ENCODE measurements at regions not wholly inside any gene's neighbourhood (a gene's known extent, or its start where the extent isn't known, plus 50 kb on each side); places are given as distances from the start of the nearest gene placed in this dataset.

GRCh38 chr1:102186536-102186935 is 189.8 kb upstream of the OLFM3 start:
- no peaks in the 10 kb centered on the region for H3K9me3 ChIP-seq (ENCODE audit: insufficient read depth in 2 of 2, low read depth in 1 of 2, low read length in 1 of 2)
- no peak overlapping the region for H2BK20ac ChIP-seq (ENCODE audit: low read length)
- no peaks in the 10 kb centered on the region for H4K20me1 ChIP-seq (replicated peaks in 1 of 2; ENCODE audit: control insufficient read depth in 1 of 2, insufficient read depth in 2 of 2, low read length in 2 of 2)
- no peak for FAIRE-seq
- WGBS, 2 experiments (ENCODE audit: extremely low coverage in 1 of 2, insufficient coverage in 1 of 2, insufficient read length in 1 of 2, insufficient replicate concordance in 2 of 2, low coverage in 1 of 2, low lambda C conversion rate in 2 of 2, missing lambda C conversion rate in 1 of 2), result 91% methylated on average over 2 of the region's 2 CpGs; no CpG with 5 or more reads in 1 of the 2 experiments
- no peaks in the 10 kb centered on the region for H3K79me2 ChIP-seq (ENCODE audit: control insufficient read depth in 1 of 2, insufficient read depth in 2 of 2, low read length in 2 of 2)
- no peak overlapping the region for H2AK5ac ChIP-seq (ENCODE audit: low read depth, low read length)
- no peak overlapping the region for H3K4me3 ChIP-seq (ENCODE audit: extremely low read depth in 1 of 4, insufficient read depth in 2 of 4, low read depth in 3 of 4, low read length in 4 of 4)
- CTCF ChIA-PET (ENCODE audit: partially characterized antibody), result interaction anchor here (1.3 kb wide), 1 partner anchor 12 kb away, joined by 8 read pairs; no protein-coding TSS in a partner anchor
- H3K23me2 ChIP-seq (ENCODE audit: low read depth, low read length), result no peaks in the 10 kb centered on the region
- no peak overlapping the region for H4K91ac ChIP-seq (replicated peaks; ENCODE audit: insufficient read length, low read length)
- no peak for DNase-seq (ENCODE audit: low read depth in 1 of 2, low spot score in 2 of 2)
- H3K4me1 ChIP-seq (replicated peaks in 1 of 4; ENCODE audit: control insufficient read depth in 3 of 4, insufficient read depth in 4 of 4, low read length in 3 of 4), result no peaks in the 10 kb centered on the region
- POLR2A ChIA-PET (ENCODE audit: partially characterized antibody), result no interaction called here
- H2BK5ac ChIP-seq (ENCODE audit: low read depth, low read length), result no peak overlapping the region
- no peaks in the 10 kb centered on the region for H3K36me3 ChIP-seq (ENCODE audit: control insufficient read depth in 2 of 4, insufficient read depth in 4 of 4, low read length in 3 of 4)
- H3K4ac ChIP-seq (replicated peaks; ENCODE audit: insufficient read length, low read depth, low read length), result no peak overlapping the region
- H3K14ac ChIP-seq (ENCODE audit: insufficient read length), result no peak overlapping the region
- no peak overlapping the region for H2AFZ ChIP-seq (ENCODE audit: low read length)
- no peak overlapping the region for H4K8ac ChIP-seq (ENCODE audit: extremely low read depth, insufficient read depth, low read length)
- H2BK15ac ChIP-seq (ENCODE audit: low read length), result no peak overlapping the region
- H3K79me1 ChIP-seq (ENCODE audit: low read depth, low read length), result no peaks in the 10 kb centered on the region
- H3K23ac ChIP-seq (ENCODE audit: insufficient read length), result no peak overlapping the region
- H3K56ac ChIP-seq (replicated peaks; ENCODE audit: insufficient read length, low read depth, low read length), result no peak overlapping the region
- no peak overlapping the region for H3K9ac ChIP-seq (replicated peaks in 1 of 4; ENCODE audit: extremely low read depth in 1 of 4, low read depth in 3 of 4, low read length in 3 of 4)
- H2BK120ac ChIP-seq (replicated peaks; ENCODE audit: low read depth, low read length), result no peak overlapping the region
- no peak for TF ChIP-seq TAF1 (IDR thresholded peaks at IDR 0.05; ENCODE audit: low read depth, low read length)
- no peak for TF ChIP-seq EGR1 (IDR thresholded peaks at IDR 0.05; ENCODE audit: borderline replicate concordance, low read depth, low read length)
- TF ChIP-seq KDM5A (IDR thresholded peaks at IDR 0.05; ENCODE audit: low read length), result no peak
- TF ChIP-seq FOSL1 (IDR thresholded peaks at IDR 0.05; ENCODE audit: insufficient read depth, low read depth, low read length), result no peak
- no peak for TF ChIP-seq EP300 (IDR thresholded peaks at IDR 0.05; ENCODE audit: borderline replicate concordance in 1 of 2, low read depth in 2 of 2, low read length in 2 of 2)
- H2BK12ac ChIP-seq (ENCODE audit: low read depth, low read length), result no peak overlapping the region
- H3K27me3 ChIP-seq (replicated peaks in 1 of 4; ENCODE audit: control insufficient read depth in 3 of 4, extremely low read depth in 1 of 4, insufficient read depth in 3 of 4, low read length in 3 of 4), result no peaks in the 10 kb centered on the region
- H3K4me2 ChIP-seq (ENCODE audit: insufficient read depth in 1 of 2, low read depth in 2 of 2, low read length in 2 of 2), result no peak overlapping the region
- no peak overlapping the region for H3K18ac ChIP-seq (ENCODE audit: extremely low read depth, low read length)
- no peak overlapping the region for H4K5ac ChIP-seq (ENCODE audit: insufficient read length, low read depth, low read length)
- H3K27ac ChIP-seq (ENCODE audit: low read depth, low read length), result no peak overlapping the region

All from H1 (cell line).